HepG2 (cell line): ENCODE measurements at regions not wholly inside any gene's neighbourhood (a gene's known extent, or its start where the extent isn't known, plus 50 kb on each side); places are given as distances from the start of the nearest gene placed in this dataset.

Experiments used
- ATAC-seq: fragments of 200-7000 bp; cut with Tn5 transposase; 3 replicates; pipeline ENCODE4 v1.9.1; 2020; ENCODE audit warnings: mild to moderate bottlenecking, moderate library complexity
- BruUV-seq: library from RNA; stranded (reverse); fragments of 400-500 nt; replicated peaks from 2 replicates; lab custom pipeline; 2021; lab: Mats Ljungman, UMichigan
- CTCF ChIA-PET: fragments of 300-600 bp; formaldehyde crosslinking; extraction: SDS; loops from one replicate; lab custom pipeline; 2021; ENCODE audit warnings: low total read pairs, inconsistent platforms, low intra/inter-chr PET ratio; lab: Yijun Ruan, JAX
- POLR2A ChIA-PET: fragments of 350-600 bp; sonication (Branson Sonifier 250); formaldehyde crosslinking; loops from one replicate; lab custom pipeline; 2020; ENCODE audit warnings: antibody characterized with exemption, inconsistent platforms; lab: Yijun Ruan, JAX
- DNase-seq: peaks from one replicate; pipeline ENCODE4 v3.0.0-alpha.2; 2015; ENCODE audit warnings: low spot score
- FAIRE-seq: peaks from 3 replicates; lab custom pipeline; 2011; peaks lifted over from hg19 to GRCh38; lab: Jason Lieb, UNC
- H2AFZ ChIP-seq: one replicate; pipeline ENCODE4 v1.6.1; 2011; ENCODE audit warnings: low read length, inconsistent platforms
- H3K27ac ChIP-seq: fragments of 300-600 bp; 3 replicates; pipeline ENCODE4 v1.8.0; 2011; ENCODE audit warnings: mixed run types, mild to moderate bottlenecking, mixed read lengths, low read length, inconsistent platforms; ENCODE audit not compliant: insufficient read depth; ENCODE audit errors: extremely low read length
- H3K27me3 ChIP-seq, 2 experiments: fragments of 200-600 bp in 1 of 2; 2 replicates in 1 of 2; 3 replicates in 1 of 2; pipeline versions ENCODE4 v1.6.0 to v1.8.0; 2011; ENCODE audit warnings: low read length in 2 of 2, mild to moderate bottlenecking in 2 of 2, moderate library complexity in 2 of 2, inconsistent platforms in 1 of 2; ENCODE audit not compliant: insufficient read depth in 2 of 2, control insufficient read depth in 1 of 2
- H3K36me3 ChIP-seq, 2 experiments: fragments of 200-600 bp in 1 of 2; replicated peaks in 1 of 2; 2 replicates in 1 of 2; 3 replicates in 1 of 2; pipeline versions ENCODE4 v1.5.1 to v1.8.0; 2011; ENCODE audit warnings: low read length in 2 of 2, inconsistent platforms in 1 of 2; ENCODE audit not compliant: insufficient read depth in 2 of 2, control insufficient read depth in 1 of 2
- H3K4me1 ChIP-seq: 2 replicates; pipeline ENCODE4 v1.5.1; 2012; ENCODE audit warnings: low read length, inconsistent platforms; ENCODE audit not compliant: insufficient read depth
- H3K4me2 ChIP-seq: 2 replicates; pipeline ENCODE4 v1.6.0; 2011; ENCODE audit warnings: low read depth, low read length, inconsistent platforms
- H3K4me3 ChIP-seq, 3 experiments: fragments of 200-600 bp in 1 of 3; sonication (generic), shearing (Covaris generic) in 1 of 3; replicated peaks in 1 of 3; 2 replicates each; pipeline ENCODE4 v1.5.1; 2011 to 2016; ENCODE audit warnings: low read length in 3 of 3, inconsistent platforms in 2 of 3, low read depth in 2 of 3, mild to moderate bottlenecking in 2 of 3, control low read depth in 1 of 3, mixed read lengths in 1 of 3; ENCODE audit not compliant: insufficient read depth in 1 of 3
- H3K79me2 ChIP-seq: one replicate; pipeline ENCODE4 v1.6.1; 2011; ENCODE audit warnings: low read length, inconsistent platforms; ENCODE audit not compliant: insufficient read depth
- H3K9ac ChIP-seq: 2 replicates; pipeline ENCODE4 v1.6.0; 2011; ENCODE audit warnings: mild to moderate bottlenecking, low read depth, low read length, inconsistent platforms; ENCODE audit not compliant: insufficient read depth
- H3K9me3 ChIP-seq: 2 replicates; pipeline ENCODE4 v1.5.1; 2012; ENCODE audit warnings: mild to moderate bottlenecking, low read length
- H4K20me1 ChIP-seq: 2 replicates; pipeline ENCODE4 v1.6.0; 2011; ENCODE audit warnings: inconsistent platforms, mild to moderate bottlenecking, low read length, moderate library complexity; ENCODE audit not compliant: insufficient read depth
- AHR ChIP-seq: IDR thresholded peaks from 2 replicates; pipeline ENCODE4 v1.6.1; 2018; ENCODE audit warnings: missing genetic modification reagents, missing compliant biosample characterization
- AKNA ChIP-seq: sonication (generic); formaldehyde crosslinking; IDR thresholded peaks from 2 replicates; pipeline ENCODE4 v1.4.0; 2020; ENCODE audit warnings: missing genetic modification reagents, borderline replicate concordance
- ATAD3A ChIP-seq: sonication (generic); formaldehyde crosslinking; IDR thresholded peaks from 2 replicates; pipeline ENCODE4 v1.4.0; 2020; ENCODE audit warnings: missing genetic modification reagents
- BRCA1 ChIP-seq: sonication (generic); formaldehyde crosslinking; IDR thresholded peaks from 2 replicates; pipeline ENCODE4 v1.4.0; 2020; ENCODE audit warnings: missing genetic modification reagents
- FUBP1 ChIP-seq: sonication (generic); formaldehyde crosslinking; IDR thresholded peaks from 2 replicates; pipeline ENCODE4 v1.5.1; 2020; ENCODE audit warnings: missing genetic modification reagents, mild to moderate bottlenecking, borderline replicate concordance
- GFI1 ChIP-seq: sonication (generic); formaldehyde crosslinking; IDR thresholded peaks from 2 replicates; pipeline ENCODE4 v1.5.0; 2020; ENCODE audit warnings: missing genetic modification reagents, mild to moderate bottlenecking, borderline replicate concordance
- HOXA9 ChIP-seq: sonication (generic); formaldehyde crosslinking; IDR thresholded peaks from 2 replicates; pipeline ENCODE4 v1.8.1; 2022; ENCODE audit warnings: missing genetic modification reagents, mild to moderate bottlenecking, moderate library complexity, borderline replicate concordance
- PLRG1 ChIP-seq: fragments of 450-650 bp; conservative IDR thresholded peaks from 2 replicates; pipeline ENCODE4 v1.6.1; 2016
- REPIN1 ChIP-seq: sonication (generic); formaldehyde crosslinking; IDR thresholded peaks from 2 replicates; pipeline ENCODE4 v1.8.0; 2022; ENCODE audit warnings: missing genetic modification reagents, low read depth, mild to moderate bottlenecking, borderline replicate concordance
- ZC3H4 ChIP-seq: sonication (generic); formaldehyde crosslinking; IDR thresholded peaks from 2 replicates; pipeline ENCODE4 v1.4.0; 2020; ENCODE audit warnings: missing genetic modification reagents, borderline replicate concordance
- ZFP62 ChIP-seq: sonication (generic); formaldehyde crosslinking; IDR thresholded peaks from 2 replicates; pipeline ENCODE4 v1.4.0; 2020; ENCODE audit warnings: missing genetic modification reagents
- ZNF10 ChIP-seq: sonication (generic); formaldehyde crosslinking; IDR thresholded peaks from 2 replicates; pipeline ENCODE4 v1.4.0; 2020; ENCODE audit warnings: mild to moderate bottlenecking, low read depth, missing genetic modification reagents, borderline replicate concordance
- ZNF441 ChIP-seq: sonication (generic); formaldehyde crosslinking; IDR thresholded peaks from 2 replicates; pipeline ENCODE4 v1.7.0; 2021; ENCODE audit warnings: missing genetic modification reagents, borderline replicate concordance
- WGBS: methylation state at CpG from one replicate; pipeline ENCODE4 v1.1.6; 2017; ENCODE audit warnings: low lambda C conversion rate; 5-methylcytosine and 5-hydroxymethylcytosine counted together
- in situ Hi-C: cut with HindIII; loops from 2 replicates; pipeline ENCODE4 v1.10.0; 2017; ENCODE audit warnings: low pct_unique_long_range_greater_than_20kb; ENCODE audit not compliant: extremely low pct_ligation_motif_present
- intact Hi-C: fragments of 100-400 bp; cut with micrococcal nuclease; formaldehyde crosslinking; loops from one replicate; pipeline ENCODE4 v1.10.0; 2022; ENCODE audit not compliant: unreplicated experiment

GRCh38 chr5:61631438-61631941, 299.4 kb downstream of the ZSWIM6 start:
- no peaks in the 10 kb centered on the region for H3K9me3 ChIP-seq
- no peaks in the 10 kb centered on the region for H3K79me2 ChIP-seq
- no peaks in the 10 kb centered on the region for H3K4me1 ChIP-seq
- DNase-seq: no peak
- CTCF ChIA-PET: no interaction called here
- intact Hi-C loops (no loop called here), in situ Hi-C loops (no loop called here)
- BruUV-seq: no TSS peak
- WGBS: 17% methylated on average over 10 of the region's 11 CpGs
- H3K27ac ChIP-seq: no peak overlapping the region
- TF ChIP-seq AHR (CRISPR knock-in tag) (no peak), ZC3H4 (CRISPR knock-in tag) (no peak), REPIN1 (CRISPR knock-in tag) (no peak), ATAD3A (CRISPR knock-in tag) (no peak), GFI1 (CRISPR knock-in tag) (no peak)
- no peak for FAIRE-seq
- H2AFZ ChIP-seq: no peak overlapping the region
- H3K9ac ChIP-seq: no peak overlapping the region
- no peak overlapping the region for H3K4me2 ChIP-seq
- H3K27me3 ChIP-seq: peaks cover 0 to 13% of the 10 kb centered on the region in 2 experiments; a peak in 3 of 5 replicates
- H3K4me3 ChIP-seq: no peak overlapping the region
- no peak for ATAC-seq
- POLR2A ChIA-PET: no interaction called here
- H3K36me3 ChIP-seq: no peaks in the 10 kb centered on the region
- H4K20me1 ChIP-seq: no peaks in the 10 kb centered on the region

- no peak for DNase-seq
- H3K79me2 ChIP-seq: no peaks in the 10 kb centered on the region
- 38% methylated on average over 1 of the region's 2 CpGs for WGBS
- H3K27ac ChIP-seq: no peak overlapping the region
- no TSS peak for BruUV-seq
- H3K9ac ChIP-seq: no peak overlapping the region
- H2AFZ ChIP-seq: no peak overlapping the region
- intact Hi-C loops (no loop called here), in situ Hi-C loops (no loop called here)
- no peaks in the 10 kb centered on the region for H3K9me3 ChIP-seq
- no peak for ATAC-seq
- no peaks in the 10 kb centered on the region for H3K4me1 ChIP-seq
- H3K27me3 ChIP-seq: peaks cover 0 to 9% of the 10 kb centered on the region in 2 experiments; a peak in 2 of 5 replicates
- H3K36me3 ChIP-seq: no peaks in the 10 kb centered on the region
- CTCF ChIA-PET: no interaction called here
- H3K4me3 ChIP-seq: no peak overlapping the region
- no peak for FAIRE-seq
- no peak overlapping the region for H3K4me2 ChIP-seq
- POLR2A ChIA-PET: no interaction called here
- H4K20me1 ChIP-seq: no peaks in the 10 kb centered on the region
- TF ChIP-seq ZNF10 (CRISPR knock-in tag): no peak
- no peak for TF ChIP-seq HOXA9 (CRISPR knock-in tag)
- no peak for TF ChIP-seq PLRG1
- no peak for TF ChIP-seq ZNF441
- no peak for TF ChIP-seq AKNA (CRISPR knock-in tag)
- TF ChIP-seq ZFP62 (CRISPR knock-in tag): no peak
- TF ChIP-seq FUBP1 (CRISPR knock-in tag): no peak
- TF ChIP-seq BRCA1 (CRISPR knock-in tag): no peak
Measured at GRCh38 chr5:61632064-61632463, 300.0 kb downstream of the ZSWIM6 start.
